H9 (cell line): ENCODE measurements at regions not wholly inside any gene's neighbourhood (a gene's known extent, or its start where the extent isn't known, plus 50 kb on each side); places are given as distances from the start of the nearest gene placed in this dataset.

ENCODE experiments used
- DNase-seq: peaks from one replicate; pipeline ENCODE4 v3.0.0-alpha.2; 2017
- H2AFZ ChIP-seq: one replicate; pipeline ENCODE4 v1.6.1; 2013; ENCODE audit warnings: mild to moderate bottlenecking, low read length, control low read depth, moderate library complexity
- H2AK5ac ChIP-seq: 2 replicates; pipeline ENCODE4 v1.6.1; 2013; ENCODE audit warnings: low read length, control low read depth, mixed read lengths; ENCODE audit not compliant: insufficient read length
- H2BK120ac ChIP-seq: one replicate; pipeline ENCODE4 v1.6.1; 2013; ENCODE audit warnings: low read depth, mild to moderate bottlenecking, low read length, control low read depth, inconsistent platforms; ENCODE audit not compliant: poor library complexity, severe bottlenecking
- H2BK12ac ChIP-seq: 2 replicates; pipeline ENCODE4 v1.6.1; 2013; ENCODE audit warnings: low read length, control low read depth, mixed read lengths, low read depth; ENCODE audit not compliant: insufficient read length
- H2BK15ac ChIP-seq: 2 replicates; pipeline ENCODE4 v1.6.1; 2013; ENCODE audit warnings: low read depth, low read length, control low read depth
- H2BK20ac ChIP-seq: one replicate; pipeline ENCODE4 v1.6.1; 2013; ENCODE audit warnings: low read depth, mild to moderate bottlenecking, low read length, control low read depth, inconsistent platforms; ENCODE audit not compliant: poor library complexity, severe bottlenecking
- H2BK5ac ChIP-seq: 2 replicates; pipeline ENCODE4 v1.6.1; 2013; ENCODE audit warnings: low read length, control low read depth, mixed read lengths; ENCODE audit not compliant: insufficient read length
- H3K14ac ChIP-seq: 2 replicates; pipeline ENCODE4 v1.6.1; 2013; ENCODE audit warnings: low read length, control low read depth; ENCODE audit not compliant: insufficient read depth
- H3K18ac ChIP-seq: 2 replicates; pipeline ENCODE4 v1.6.1; 2013; ENCODE audit warnings: low read depth, mild to moderate bottlenecking, mixed read lengths, low read length, control low read depth; ENCODE audit not compliant: insufficient read length
- H3K23ac ChIP-seq: 2 replicates; pipeline ENCODE4 v1.6.1; 2013; ENCODE audit warnings: low read length, control low read depth, mixed read lengths, low read depth; ENCODE audit not compliant: insufficient read length
- H3K23me2 ChIP-seq: 2 replicates; pipeline ENCODE4 v1.6.1; 2013; ENCODE audit warnings: low read depth, mild to moderate bottlenecking, mixed read lengths, low read length, control low read depth; ENCODE audit not compliant: insufficient read length, poor library complexity, severe bottlenecking
- H3K27ac ChIP-seq: 2 replicates; pipeline ENCODE4 v1.5.1; 2013; ENCODE audit warnings: low read length, control low read depth, mixed read lengths, low read depth; ENCODE audit not compliant: insufficient read length
- H3K27me3 ChIP-seq: 2 replicates; pipeline ENCODE4 v1.6.1; 2013; ENCODE audit warnings: low read length, control low read depth, inconsistent platforms; ENCODE audit not compliant: insufficient read depth
- H3K4ac ChIP-seq: 2 replicates; pipeline ENCODE4 v1.6.1; 2013; ENCODE audit warnings: low read depth, mild to moderate bottlenecking, control low read depth, inconsistent platforms, low read length, moderate library complexity
- H3K4me1 ChIP-seq: 2 replicates; pipeline ENCODE4 v1.6.1; 2013; ENCODE audit warnings: low read length, control low read depth, inconsistent platforms; ENCODE audit not compliant: insufficient read depth
- H3K4me2 ChIP-seq: 2 replicates; pipeline ENCODE4 v1.6.1; 2013; ENCODE audit warnings: low read length, control low read depth, mixed read lengths; ENCODE audit not compliant: insufficient read length, insufficient read depth
- H3K56ac ChIP-seq: 2 replicates; pipeline ENCODE4 v1.6.1; 2013; ENCODE audit warnings: low read depth, mild to moderate bottlenecking, mixed read lengths, low read length, control low read depth; ENCODE audit not compliant: insufficient read length
- H3K79me1 ChIP-seq: 2 replicates; pipeline ENCODE4 v1.6.1; 2013; ENCODE audit warnings: low read depth, mild to moderate bottlenecking, moderate library complexity, low read length, control low read depth, inconsistent platforms; ENCODE audit not compliant: insufficient read depth, poor library complexity, severe bottlenecking
- H3K79me2 ChIP-seq: 2 replicates; pipeline ENCODE4 v1.6.1; 2013; ENCODE audit warnings: low read length, control low read depth, inconsistent platforms; ENCODE audit not compliant: insufficient read depth
- H3K9ac ChIP-seq: 2 replicates; pipeline ENCODE4 v1.6.1; 2013; ENCODE audit warnings: low read length, control low read depth, mixed read lengths; ENCODE audit not compliant: insufficient read length; ENCODE audit errors: extremely low read depth
- H3K9me3 ChIP-seq: one replicate; pipeline ENCODE4 v1.6.1; 2013; ENCODE audit warnings: low read depth, low read length, inconsistent platforms; ENCODE audit not compliant: control insufficient read depth
- H3T11ph ChIP-seq: one replicate; pipeline ENCODE4 v1.6.1; 2013; ENCODE audit warnings: mild to moderate bottlenecking, low read length, control low read depth, inconsistent platforms
- H4K20me1 ChIP-seq: one replicate; pipeline ENCODE4 v1.6.1; 2013; ENCODE audit not compliant: control insufficient read depth, insufficient read length, insufficient read depth
- H4K5ac ChIP-seq: 2 replicates; pipeline ENCODE4 v1.6.1; 2013; ENCODE audit warnings: low read depth, mild to moderate bottlenecking, mixed read lengths, low read length, control low read depth; ENCODE audit not compliant: insufficient read length
- H4K8ac ChIP-seq: replicated peaks from 2 replicates; pipeline ENCODE4 v1.6.1; 2013; ENCODE audit warnings: low read length, control low read depth, mixed read lengths, low read depth; ENCODE audit not compliant: insufficient read length
- H4K91ac ChIP-seq: 2 replicates; pipeline ENCODE4 v1.6.1; 2013; ENCODE audit warnings: low read depth, mild to moderate bottlenecking, moderate library complexity, mixed read lengths, low read length, control low read depth; ENCODE audit not compliant: insufficient read length
- H3K27ac Mint-ChIP-seq, 3 experiments: 2 replicates in 2 of 3; 3 replicates in 1 of 3; pipeline ENCODE4 v1.8.0; 2020 to 2021; ENCODE audit warnings: mixed read lengths in 3 of 3, mild to moderate bottlenecking in 1 of 3, moderate library complexity in 1 of 3
- H3K27me3 Mint-ChIP-seq: 2 replicates; pipeline ENCODE4 v1.8.0; 2021; ENCODE audit warnings: low read depth, mild to moderate bottlenecking, moderate library complexity, mixed read lengths
- H3K36me3 Mint-ChIP-seq, 3 experiments: 2 replicates in 2 of 3; 3 replicates in 1 of 3; pipeline ENCODE4 v1.8.0; 2020 to 2021; ENCODE audit warnings: low read depth in 3 of 3, mixed read lengths in 3 of 3; ENCODE audit not compliant: insufficient read depth in 1 of 3
- H3K4me1 Mint-ChIP-seq, 2 experiments: 2 replicates each; pipeline ENCODE4 v1.8.0; 2020; ENCODE audit warnings: mixed read lengths in 2 of 2
- H3K4me3 Mint-ChIP-seq, 2 experiments: 2 replicates in 1 of 2; 3 replicates in 1 of 2; pipeline ENCODE4 v1.8.0; 2020 to 2021; ENCODE audit warnings: mild to moderate bottlenecking in 2 of 2, mixed read lengths in 2 of 2, moderate library complexity in 1 of 2
- H3K9me3 Mint-ChIP-seq, 2 experiments: 2 replicates in 1 of 2; 3 replicates in 1 of 2; pipeline ENCODE4 v1.8.0; 2020; ENCODE audit warnings: mild to moderate bottlenecking in 2 of 2, mixed read lengths in 2 of 2, moderate library complexity in 1 of 2
- CTCF ChIP-seq: fragments of 200-600 bp; sonication (generic); conservative IDR thresholded peaks from 3 replicates; pipeline ENCODE4 v1.8.0; 2021; ENCODE audit warnings: antibody characterized with exemption, mild to moderate bottlenecking
- WGBS: extraction: QIAGEN DNeasy Blood & Tissue Kit; methylation state at CpG from one replicate; pipeline ENCODE4 v1.1.7; 2013; ENCODE audit warnings: missing lambda C conversion rate, low lambda C conversion rate, mixed read lengths; ENCODE audit not compliant: insufficient read length; ENCODE audit errors: extremely low coverage; 5-methylcytosine and 5-hydroxymethylcytosine counted together

DNA sequence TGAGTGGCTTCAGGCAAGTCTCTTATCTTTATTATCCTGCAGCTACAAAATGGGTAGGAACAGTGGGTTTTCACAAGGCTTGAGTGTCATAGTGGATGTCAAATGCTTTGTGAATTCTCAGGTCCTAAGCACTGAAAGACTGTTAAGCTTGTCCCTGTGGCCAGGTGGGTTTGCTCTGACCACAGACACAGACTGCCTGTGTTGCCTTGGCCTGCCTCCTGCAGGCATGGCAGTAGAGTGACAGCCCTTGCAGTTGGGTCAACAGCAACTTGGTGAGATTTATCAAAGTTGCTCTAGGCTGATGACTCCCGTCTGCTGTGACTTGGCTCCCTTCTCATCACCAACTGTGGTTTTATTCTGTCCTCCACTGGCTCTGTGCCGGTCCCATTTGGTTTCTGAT is 520.0 kb upstream of the CCDC196 start:
- Mint-ChIP-seq H3K9me3 (no peaks in the 10 kb centered on the region), H3K36me3 (no peaks in the 10 kb centered on the region), H3K4me3 (no peak overlapping the region), H3K27ac (no peak overlapping the region), H3K27me3 (no peaks in the 10 kb centered on the region), H3K4me1 (peaks cover 4 to 6% of the 10 kb centered on the region in 2 experiments; a peak in 3 of 4 replicates)
- no peak overlapping the region for H3K56ac ChIP-seq
- no peak overlapping the region for H2BK15ac ChIP-seq
- no peak overlapping the region for H3K23ac ChIP-seq
- no peak overlapping the region for H4K5ac ChIP-seq
- H4K8ac ChIP-seq: no peak overlapping the region
- no peak overlapping the region for H2BK12ac ChIP-seq
- H3K27me3 ChIP-seq: no peaks in the 10 kb centered on the region
- H3K79me2 ChIP-seq: no peaks in the 10 kb centered on the region
- H3K9ac ChIP-seq: no peak overlapping the region
- no peaks in the 10 kb centered on the region for H3K79me1 ChIP-seq
- H3K14ac ChIP-seq: no peak overlapping the region
- H2BK20ac ChIP-seq: no peak overlapping the region
- no peak overlapping the region for H3K4me2 ChIP-seq
- no peak for DNase-seq
- no peak overlapping the region for H3K4ac ChIP-seq
- H3K18ac ChIP-seq: no peak overlapping the region
- H2AK5ac ChIP-seq: no peak overlapping the region
- H4K20me1 ChIP-seq: no peaks in the 10 kb centered on the region
- no peak overlapping the region for H2BK5ac ChIP-seq
- H3T11ph ChIP-seq: no peak overlapping the region
- peak; percentile 39; the same call in 2 of the 3 replicates for TF ChIP-seq CTCF
- no peak overlapping the region for H2AFZ ChIP-seq
- H2BK120ac ChIP-seq: no peak overlapping the region
- H3K4me1 ChIP-seq: no peaks in the 10 kb centered on the region; the same call in 1 of the 2 replicates
- no peaks in the 10 kb centered on the region for H3K23me2 ChIP-seq
- no peak overlapping the region for H3K27ac ChIP-seq
- no CpG with 5 or more reads among the region's 2 CpGs for WGBS
- H4K91ac ChIP-seq: no peak overlapping the region
- H3K9me3 ChIP-seq: no peaks in the 10 kb centered on the region
